AG04449 (cell line): ENCODE measurements at regions not wholly inside any gene's neighbourhood (a gene's known extent, or its start where the extent isn't known, plus 50 kb on each side); places are given as distances from the start of the nearest gene placed in this dataset.

Source experiments
- CTCF ChIA-PET: fragments of 350-600 bp; formaldehyde crosslinking; extraction: SDS; loops from one replicate; lab custom pipeline; 2021; ENCODE audit warnings: antibody characterized with exemption; lab: Yijun Ruan, JAX
- POLR2A ChIA-PET: fragments of 400-600, 350-600 bp; formaldehyde crosslinking; extraction: SDS; loops from one replicate; lab custom pipeline; 2020; ENCODE audit warnings: antibody characterized with exemption, inconsistent platforms; lab: Yijun Ruan, JAX
- DNase-seq: peaks from one replicate; pipeline ENCODE4 v3.0.0-alpha.2; 2010; ENCODE audit warnings: low read depth, low spot score
- H3K4me3 ChIP-seq: 2 replicates; pipeline ENCODE4 v1.5.1; 2011; ENCODE audit warnings: low read depth, mild to moderate bottlenecking, control low read depth, low read length
- TF ChIP-seq, protein P1 (sequence below): IDR thresholded peaks from one replicate; pipeline ENCODE4 v1.5.1; 2011; ENCODE audit warnings: mild to moderate bottlenecking, moderate library complexity, low read length, control low read depth, inconsistent platforms; ENCODE audit not compliant: insufficient read depth; ENCODE audit errors: missing control alignments

GRCh38 chr6:40778196-40778595 is 191.0 kb upstream of the LRFN2 start:
- no peak overlapping the region for H3K4me3 ChIP-seq
- DNase-seq = no peak
- ChIA-PET CTCF (no interaction called here), POLR2A (no interaction called here)
- TF ChIP-seq, protein P1, sequence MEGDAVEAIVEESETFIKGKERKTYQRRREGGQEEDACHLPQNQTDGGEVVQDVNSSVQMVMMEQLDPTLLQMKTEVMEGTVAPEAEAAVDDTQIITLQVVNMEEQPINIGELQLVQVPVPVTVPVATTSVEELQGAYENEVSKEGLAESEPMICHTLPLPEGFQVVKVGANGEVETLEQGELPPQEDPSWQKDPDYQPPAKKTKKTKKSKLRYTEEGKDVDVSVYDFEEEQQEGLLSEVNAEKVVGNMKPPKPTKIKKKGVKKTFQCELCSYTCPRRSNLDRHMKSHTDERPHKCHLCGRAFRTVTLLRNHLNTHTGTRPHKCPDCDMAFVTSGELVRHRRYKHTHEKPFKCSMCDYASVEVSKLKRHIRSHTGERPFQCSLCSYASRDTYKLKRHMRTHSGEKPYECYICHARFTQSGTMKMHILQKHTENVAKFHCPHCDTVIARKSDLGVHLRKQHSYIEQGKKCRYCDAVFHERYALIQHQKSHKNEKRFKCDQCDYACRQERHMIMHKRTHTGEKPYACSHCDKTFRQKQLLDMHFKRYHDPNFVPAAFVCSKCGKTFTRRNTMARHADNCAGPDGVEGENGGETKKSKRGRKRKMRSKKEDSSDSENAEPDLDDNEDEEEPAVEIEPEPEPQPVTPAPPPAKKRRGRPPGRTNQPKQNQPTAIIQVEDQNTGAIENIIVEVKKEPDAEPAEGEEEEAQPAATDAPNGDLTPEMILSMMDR = no peak

DNA sequence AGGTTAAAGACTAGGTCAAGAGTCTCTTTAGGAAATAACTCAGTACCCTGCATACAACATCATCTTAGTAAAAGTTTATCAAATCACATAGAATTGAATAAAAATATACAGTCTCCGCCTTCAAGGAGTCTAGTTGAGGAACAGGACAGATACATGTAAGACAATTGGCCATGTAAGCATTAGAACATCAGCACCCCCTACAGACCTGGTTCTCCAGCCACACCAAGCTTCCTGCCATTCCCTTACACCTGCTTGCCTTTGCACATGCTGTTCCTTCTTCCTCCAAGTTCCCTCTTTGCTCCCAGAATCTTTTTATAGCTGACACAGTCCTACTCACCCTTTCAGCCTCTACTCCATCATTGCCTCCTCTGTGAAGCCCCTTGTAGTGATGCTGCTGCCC is 187.8 kb upstream of the LRFN2 start:
- no peak for DNase-seq
- ChIA-PET POLR2A (no interaction called here), CTCF (no interaction called here)
- TF ChIP-seq, protein P1 = no peak
- H3K4me3 ChIP-seq = no peak overlapping the region

- no peak for DNase-seq
- no peak overlapping the region for H3K4me3 ChIP-seq
- CTCF ChIA-PET = no interaction called here
- POLR2A ChIA-PET = no interaction called here
- TF ChIP-seq, protein P1 = no peak
These were observed 183.6 kb upstream of the LRFN2 start for GRCh38 chr6:40770794-40771193.

GRCh38 chr6:40764726-40765125 is 177.6 kb upstream of the LRFN2 start:
- ChIA-PET CTCF (no interaction called here), POLR2A (no interaction called here)
- TF ChIP-seq, protein P1 = no peak
- no peak for DNase-seq
- no peak overlapping the region for H3K4me3 ChIP-seq

DNA sequence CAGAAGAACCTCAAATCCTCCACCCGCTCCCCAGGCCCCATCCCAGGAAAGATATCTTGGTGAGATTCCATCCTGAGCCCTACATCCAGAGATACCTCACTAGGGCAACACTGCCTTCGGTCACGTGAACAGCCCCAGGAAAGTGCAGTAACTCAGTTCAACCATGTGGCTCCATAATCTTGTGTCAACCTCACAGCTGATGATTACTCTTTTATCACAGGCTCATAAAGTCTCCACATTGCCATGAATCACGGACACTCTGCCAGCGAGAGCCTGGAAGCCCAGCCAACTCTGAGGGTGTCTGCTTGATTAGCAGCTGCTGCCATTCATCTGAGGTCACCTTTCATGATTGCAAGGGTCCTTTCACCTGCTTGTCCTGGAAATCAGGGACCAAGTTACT is 175.8 kb upstream of the LRFN2 start:
- ChIA-PET CTCF (no interaction called here), POLR2A (no interaction called here)
- no peak overlapping the region for H3K4me3 ChIP-seq
- TF ChIP-seq, protein P1 = no peak
- DNase-seq = no peak

- H3K4me3 ChIP-seq = no peak overlapping the region
- TF ChIP-seq, protein P1 = no peak
- DNase-seq = no peak
- CTCF ChIA-PET = no interaction called here
- POLR2A ChIA-PET = no interaction called here
These were observed 173.7 kb upstream of the LRFN2 start for GRCh38 chr6:40760887-40761286.
